Eye (tissue), 1 donor: ENCODE measurements at regions not wholly inside any gene's neighbourhood (a gene's known extent, or its start where the extent isn't known, plus 50 kb on each side); places are given as distances from the start of the nearest gene placed in this dataset.
"Not testable (repeated sequence)": the region's sequence is repeated elsewhere in the genome, so short reads cannot be mapped to it uniquely, and the experiment has no call there.

Experiments
- DNase-seq: peaks from one replicate; pipeline ENCODE4 v3.0.0-alpha.2; 2015

DNA sequence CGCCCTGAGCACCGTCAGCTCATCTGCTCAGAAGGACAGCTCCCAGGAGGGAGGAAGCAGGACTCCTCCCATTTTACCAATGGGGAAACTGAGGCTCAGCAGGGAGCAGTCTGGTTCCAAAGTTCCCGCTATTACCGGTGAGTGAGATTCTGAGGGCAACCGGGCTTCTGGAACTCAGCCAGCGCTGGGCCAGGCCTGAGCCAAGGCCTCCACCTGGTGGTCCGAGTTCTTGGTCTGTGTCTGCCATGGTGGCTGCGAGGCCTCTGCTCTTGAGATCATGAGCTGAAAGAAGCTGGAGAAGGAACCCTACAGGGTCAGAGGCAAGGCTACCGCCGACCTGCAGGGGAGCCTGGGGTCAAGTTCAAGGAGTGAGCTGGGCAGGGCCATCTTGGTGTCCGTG, 110.8 kb upstream of the GSE1 start:
- no peak for DNase-seq

GRCh38 chr16:85503679-85504231, 109.4 kb upstream of the GSE1 start:
- DNase-seq, result no peak

- no peak for DNase-seq
Observed at GRCh38 chr16:85504242-85504641, 108.9 kb upstream of the GSE1 start.

DNA sequence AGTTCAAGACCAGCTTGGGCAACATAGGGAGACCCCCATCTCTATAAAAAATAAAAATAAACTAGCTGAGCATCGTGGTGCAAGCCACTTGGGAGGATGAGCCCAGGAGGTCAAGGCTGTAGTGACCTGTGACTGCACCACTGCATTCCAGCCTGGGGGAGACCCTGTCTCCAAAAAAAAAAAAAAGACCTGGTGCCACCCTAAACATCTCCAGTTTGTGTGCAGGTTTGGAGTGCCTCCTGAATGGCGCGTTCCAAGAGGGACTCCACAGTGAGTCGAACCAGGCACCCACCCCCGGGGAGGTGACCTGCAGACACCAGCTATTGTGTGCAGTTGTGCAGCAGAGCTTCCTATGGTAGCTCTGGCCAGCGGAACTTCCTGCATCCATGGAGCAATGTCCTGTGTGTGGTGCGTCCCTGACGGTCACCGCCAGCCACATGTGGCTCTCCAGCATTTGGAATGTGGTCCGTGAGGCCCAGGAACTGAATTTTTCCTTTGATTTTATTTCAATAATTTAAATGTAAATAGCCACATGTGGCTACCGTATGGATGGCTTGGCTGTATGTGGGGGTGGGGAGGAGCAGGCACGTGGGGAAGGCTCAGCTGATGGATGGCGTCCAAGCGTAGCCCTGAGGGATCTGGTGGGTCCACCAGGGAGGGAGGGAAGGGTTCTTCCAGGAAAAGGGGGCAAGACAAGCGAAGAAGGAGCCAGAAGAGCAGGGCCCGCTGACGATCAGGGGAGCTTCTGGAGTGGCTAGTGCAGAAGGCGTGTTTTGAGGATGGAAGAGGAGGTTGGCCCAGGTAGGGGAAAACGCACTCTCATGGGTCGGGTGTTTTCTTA, 107.1 kb upstream of the GSE1 start:
- no peak for DNase-seq

DNA sequence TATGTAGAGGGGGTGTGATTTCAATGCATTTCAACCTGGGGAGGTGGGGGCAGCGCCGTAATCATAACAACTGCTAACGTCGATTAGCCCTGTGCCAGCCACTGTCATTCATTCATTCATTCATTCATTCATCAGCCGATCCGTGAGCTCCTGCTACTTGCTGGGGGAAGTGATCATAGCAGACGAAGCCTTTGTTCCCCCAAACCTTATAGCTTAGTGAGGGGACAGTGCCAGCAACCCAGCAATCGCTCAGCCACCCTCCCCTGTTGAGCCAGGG, 106.5 kb upstream of the GSE1 start:
- no peak for DNase-seq

GRCh38 chr16:85507342-85507741, 105.8 kb upstream of the GSE1 start:
- no peak for DNase-seq

DNA sequence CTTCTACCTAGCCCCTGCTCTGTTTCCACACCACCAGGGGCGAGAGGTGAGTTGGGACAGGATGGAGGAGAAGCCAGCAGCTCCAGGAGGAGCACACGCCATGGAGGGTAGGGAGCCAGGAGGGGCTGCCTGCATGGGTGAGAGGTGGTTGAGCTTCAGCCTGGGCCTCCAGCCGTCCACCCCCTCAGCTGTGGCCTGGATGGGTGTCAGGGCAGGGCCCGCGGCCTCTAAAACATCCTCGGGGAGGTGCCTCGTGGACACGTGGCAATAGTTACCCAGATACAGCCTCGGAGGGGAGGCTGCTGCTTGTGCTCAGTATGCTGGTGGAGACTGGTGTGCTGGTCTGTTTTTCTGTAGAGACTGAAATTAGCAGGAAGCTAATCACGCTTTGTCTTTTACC, 104.7 kb upstream of the GSE1 start:
- no peak for DNase-seq

DNA sequence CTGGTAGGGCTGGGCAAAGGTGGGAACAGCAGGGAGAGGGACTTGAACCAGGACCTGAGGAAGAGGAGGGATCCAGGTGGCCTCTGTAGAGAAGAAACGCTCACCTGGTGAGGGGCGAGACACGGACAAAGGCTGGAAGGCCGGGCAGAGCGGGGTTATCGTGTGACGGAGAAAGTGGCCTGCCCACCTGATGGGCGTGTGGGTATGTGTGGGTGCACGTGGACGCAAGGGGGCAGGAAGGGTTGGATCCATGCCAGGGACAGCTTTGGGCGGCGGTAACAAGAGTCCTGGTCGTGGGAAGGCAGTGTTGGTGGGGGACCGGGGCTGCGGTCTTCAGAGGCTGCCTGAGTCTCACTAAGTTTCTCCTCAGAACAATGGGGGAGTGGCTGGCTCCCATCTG, 104.1 kb upstream of the GSE1 start:
- no peak for DNase-seq

DNA sequence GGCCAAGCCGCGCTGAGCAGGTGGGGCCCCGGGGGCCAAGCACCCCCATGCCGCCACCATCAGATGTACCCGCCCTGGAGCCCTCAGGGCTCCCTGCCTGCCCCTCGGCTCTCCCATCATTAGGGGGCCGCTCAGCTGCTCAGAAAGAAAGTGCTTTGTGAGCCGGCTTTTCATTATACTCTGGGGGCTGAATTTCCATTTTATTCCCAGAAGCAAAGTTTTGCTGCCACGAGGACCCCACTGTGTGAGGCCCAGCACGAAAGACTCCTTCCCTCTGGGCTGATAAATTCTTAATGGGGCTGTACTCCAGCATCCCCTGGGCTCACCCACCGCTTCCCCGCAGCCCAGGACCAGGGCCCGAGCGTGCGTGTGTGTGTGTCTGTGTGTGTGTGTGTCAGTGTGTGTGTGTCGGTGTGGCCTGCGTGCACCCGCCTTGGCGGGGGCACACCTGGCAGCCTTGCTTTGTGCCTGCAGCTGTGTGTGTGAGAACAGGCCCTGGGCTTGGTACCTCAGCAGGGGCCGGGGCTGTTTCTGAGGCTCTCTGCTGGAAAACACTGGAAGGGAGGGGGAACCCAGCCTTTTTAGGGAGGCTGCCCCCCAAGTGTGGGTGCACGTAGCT, 103.0 kb upstream of the GSE1 start:
- DNase-seq, result no peak

- no peak for DNase-seq
Observed at GRCh38 chr16:85511938-85512807, 100.9 kb upstream of the GSE1 start.

- no peak for DNase-seq
Observed at GRCh38 chr16:85512808-85513115, 100.4 kb upstream of the GSE1 start.

- DNase-seq, result no peak
Observed at GRCh38 chr16:85513180-85513579, 99.9 kb upstream of the GSE1 start.

GRCh38 chr16:85513649-85514048, 99.5 kb upstream of the GSE1 start:
- DNase-seq, result no peak

GRCh38 chr16:85514295-85514597, 98.9 kb upstream of the GSE1 start:
- DNase-seq, result no peak

- DNase-seq, result peak; percentile 81
Observed at GRCh38 chr16:85514598-85515318, 98.4 kb upstream of the GSE1 start.

- peak; percentile 76 for DNase-seq
Observed at GRCh38 chr16:85515319-85515745, 97.8 kb upstream of the GSE1 start.

DNA sequence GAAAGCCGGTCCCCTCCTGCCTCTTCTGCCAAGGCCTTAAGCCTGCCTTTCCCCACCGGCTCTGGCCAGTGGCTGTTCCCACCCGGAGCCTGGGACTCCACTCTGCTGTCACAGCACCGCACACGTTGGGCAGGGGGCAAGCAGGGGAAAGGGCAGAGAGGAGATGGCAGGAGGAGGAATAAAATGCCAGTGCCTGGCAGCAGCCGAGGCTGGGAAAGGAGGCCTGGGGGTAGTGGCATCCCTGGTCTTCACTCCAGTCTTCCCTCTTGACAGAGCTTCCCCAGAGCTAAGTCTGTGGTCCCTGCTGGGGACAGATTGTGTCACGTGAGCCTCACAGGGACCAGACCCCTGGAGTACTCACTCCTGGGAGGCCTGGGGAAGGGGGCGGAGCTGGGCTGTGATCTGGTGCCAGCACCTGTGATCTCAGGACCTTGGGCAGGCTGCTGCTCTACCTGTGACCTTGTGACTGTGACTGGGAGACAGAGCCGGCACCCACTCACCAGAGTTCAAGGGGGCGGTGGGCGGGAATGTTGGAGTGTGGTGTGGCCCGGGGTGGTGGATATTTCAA, 97.2 kb upstream of the GSE1 start:
- DNase-seq, result no peak

DNA sequence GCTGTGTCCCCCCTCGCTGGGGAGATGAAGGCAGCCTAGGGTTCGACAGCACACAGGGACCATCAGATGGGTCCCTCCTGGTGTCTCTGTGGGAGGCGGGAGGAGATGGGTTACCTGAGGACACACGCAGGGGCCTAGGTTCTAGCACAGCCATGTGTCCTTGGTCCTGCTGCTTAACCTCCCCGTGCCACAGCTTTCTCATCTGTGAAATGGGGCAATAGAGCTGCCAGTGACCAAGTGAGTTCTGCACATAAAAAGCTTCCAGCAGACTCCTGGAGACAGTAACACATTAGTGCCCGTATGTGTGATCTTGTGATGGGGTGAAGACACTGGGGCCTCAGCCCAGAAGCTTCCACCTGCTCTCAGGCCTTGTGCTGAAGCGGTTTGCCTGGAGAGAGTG, 96.0 kb upstream of the GSE1 start:
- no peak for DNase-seq

- DNase-seq, result no peak
Observed at GRCh38 chr16:85517563-85518179, 95.5 kb upstream of the GSE1 start.

DNA sequence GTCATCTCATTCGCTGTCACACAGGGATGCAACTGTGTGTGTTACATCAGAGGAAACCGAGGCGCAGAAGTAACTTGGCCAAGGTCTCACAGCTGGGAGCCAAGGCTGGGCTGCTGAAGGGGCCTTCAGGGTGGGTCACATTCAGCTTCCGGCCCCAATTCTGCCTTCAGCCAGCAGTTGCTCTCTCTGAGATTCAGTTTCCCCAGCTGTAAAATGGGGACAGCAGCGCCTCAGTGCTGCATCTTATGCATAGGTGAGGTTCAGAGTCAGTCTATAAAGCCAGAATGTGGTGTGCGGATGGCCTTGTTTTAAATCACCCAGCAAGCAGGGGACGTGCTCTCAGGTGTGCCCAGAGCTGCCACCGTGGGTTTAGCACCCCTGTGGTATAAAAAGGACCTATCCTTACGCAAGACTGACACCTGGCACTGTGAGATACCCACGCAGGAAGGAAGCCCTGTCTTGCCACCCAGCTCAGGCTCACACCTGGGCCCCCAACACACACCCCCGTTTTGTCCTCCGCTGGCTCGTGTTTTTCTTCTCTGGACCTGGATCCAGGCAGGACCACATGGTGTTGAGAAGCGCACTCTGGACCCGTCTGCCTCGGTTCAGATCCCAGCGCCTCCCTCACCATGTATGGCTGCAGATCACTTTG, 94.6 kb upstream of the GSE1 start:
- no peak for DNase-seq

- not testable (repeated sequence) for DNase-seq
Observed at GRCh38 chr16:85519050-85519440, 94.1 kb upstream of the GSE1 start.
